GM21423 (cell line): ENCODE measurements at regions not wholly inside any gene's neighbourhood (a gene's known extent, or its start where the extent isn't known, plus 50 kb on each side); places are given as distances from the start of the nearest gene placed in this dataset.

Source experiments
- ATAC-seq: cut with Tn5 transposase; IDR thresholded peaks from one replicate; pipeline ENCODE4 v1.9.1; 2021; ENCODE audit warnings: mild to moderate bottlenecking, moderate library complexity; ENCODE audit not compliant: unreplicated experiment

DNA sequence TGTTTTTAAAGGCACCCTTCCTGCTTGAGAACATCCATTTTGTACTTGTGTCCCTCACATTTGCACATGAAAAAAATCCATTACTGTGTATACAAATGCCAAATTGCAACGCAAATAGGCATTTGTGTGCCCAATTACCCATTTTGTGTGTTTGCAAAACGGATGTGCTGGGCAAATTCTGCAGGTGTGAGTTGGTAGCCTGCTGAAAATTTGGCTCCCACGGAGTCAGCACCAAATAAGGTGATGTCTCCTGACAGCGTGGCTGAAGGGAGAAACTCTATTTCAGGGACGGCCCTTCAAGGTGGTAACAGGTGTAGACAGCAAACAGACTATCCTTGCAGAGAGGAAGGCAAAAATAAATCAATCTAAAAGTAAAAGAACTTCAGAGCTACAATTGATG lies 661.1 kb downstream of the BCL11A start:
- ATAC-seq, result no peak

DNA sequence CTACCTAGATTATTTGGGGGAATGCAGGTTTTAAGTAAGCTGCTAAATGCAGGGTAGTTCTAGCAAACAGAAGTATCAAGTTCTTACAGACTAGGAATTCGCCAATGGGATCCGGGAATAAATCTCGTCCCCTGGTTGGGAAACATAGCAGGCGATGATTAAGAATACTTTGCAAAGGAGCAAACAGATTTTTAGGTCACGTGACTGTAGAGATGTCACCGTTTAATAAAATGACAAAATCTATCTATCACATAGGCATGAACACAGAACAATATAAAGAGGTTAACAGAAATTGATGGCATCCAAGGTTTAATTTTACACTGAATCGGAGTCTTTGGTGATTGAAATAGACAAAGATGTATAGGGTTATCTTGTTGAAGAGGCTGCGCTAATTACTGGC lies 664.1 kb downstream of the BCL11A start:
- no peak for ATAC-seq

DNA sequence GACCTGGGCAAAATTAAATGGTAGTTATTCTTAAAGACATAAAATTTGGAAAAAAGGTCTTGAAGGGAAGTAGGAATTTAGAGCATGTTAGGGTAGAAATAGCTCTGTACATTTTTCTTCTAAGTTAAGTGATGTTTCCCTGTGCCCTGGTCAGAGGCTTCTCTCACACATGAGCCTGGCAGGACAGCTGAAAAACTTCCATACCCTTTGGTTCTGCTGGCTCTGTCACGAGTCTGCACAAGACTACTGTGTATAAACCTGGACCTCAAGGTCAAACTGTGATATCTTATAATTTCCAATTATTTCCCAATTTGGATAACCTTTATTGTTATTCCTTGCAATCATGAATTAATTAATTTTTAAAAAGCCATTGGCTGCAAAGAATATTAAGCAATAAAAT lies 664.7 kb downstream of the BCL11A start:
- ATAC-seq, result no peak

DNA sequence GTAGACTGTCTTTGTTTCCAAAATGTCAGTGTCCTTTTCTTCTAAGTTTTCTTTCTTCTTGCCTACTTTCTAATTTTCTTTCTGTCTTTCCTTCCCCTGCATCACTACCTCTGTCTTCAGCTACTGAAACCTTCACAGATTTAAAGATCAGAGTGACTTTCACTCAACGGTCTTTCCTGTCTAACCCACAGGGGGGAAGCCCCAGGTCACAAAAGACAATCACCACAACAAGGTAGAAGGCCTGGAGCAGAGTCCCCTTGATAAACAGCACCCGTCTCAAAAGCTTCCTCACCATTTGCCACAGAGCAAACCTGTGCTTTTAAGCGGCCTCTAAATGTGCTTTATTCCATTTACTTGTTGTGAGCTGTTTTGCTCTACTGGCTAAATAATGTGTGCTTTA lies 665.4 kb downstream of the BCL11A start:
- ATAC-seq, result peak; percentile 99

DNA sequence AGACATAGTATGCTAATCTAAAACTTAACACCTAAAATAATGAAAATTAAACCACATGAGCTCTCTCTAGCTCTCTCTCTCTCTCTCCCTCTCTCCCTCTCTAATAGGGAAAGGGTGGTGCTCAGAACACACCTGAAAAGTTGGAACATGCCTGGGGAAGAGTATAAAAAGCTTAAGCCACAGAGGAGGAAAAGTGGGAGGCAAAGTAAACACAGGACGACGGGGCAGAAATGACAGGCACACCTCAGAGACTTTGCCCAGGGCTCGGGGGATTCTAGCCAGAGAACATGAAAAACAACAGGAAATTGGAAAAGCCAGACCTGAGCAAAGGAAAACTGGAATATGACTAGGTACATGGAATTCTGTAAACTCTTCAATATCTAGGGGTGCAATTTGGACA lies 666.1 kb downstream of the BCL11A start:
- no peak for ATAC-seq

DNA sequence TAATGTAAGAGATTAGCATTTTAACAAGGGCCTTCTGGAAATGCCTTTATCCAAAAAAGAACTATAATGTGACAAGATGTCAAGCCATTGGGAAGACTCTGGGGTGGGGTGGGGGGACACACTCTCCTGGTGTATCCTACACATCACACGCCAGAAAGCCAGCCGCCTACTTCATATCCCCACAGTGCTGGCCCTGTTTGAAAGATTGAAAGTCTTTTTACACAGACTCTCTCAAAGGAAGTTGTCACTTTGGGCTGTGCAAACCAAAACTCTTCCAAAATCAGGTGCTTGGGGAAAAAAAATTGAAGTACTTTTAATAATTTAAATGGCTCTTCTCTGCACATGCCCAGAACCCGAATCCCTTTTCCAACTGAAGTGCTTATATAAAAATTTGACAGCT lies 666.7 kb downstream of the BCL11A start:
- ATAC-seq, result no peak

DNA sequence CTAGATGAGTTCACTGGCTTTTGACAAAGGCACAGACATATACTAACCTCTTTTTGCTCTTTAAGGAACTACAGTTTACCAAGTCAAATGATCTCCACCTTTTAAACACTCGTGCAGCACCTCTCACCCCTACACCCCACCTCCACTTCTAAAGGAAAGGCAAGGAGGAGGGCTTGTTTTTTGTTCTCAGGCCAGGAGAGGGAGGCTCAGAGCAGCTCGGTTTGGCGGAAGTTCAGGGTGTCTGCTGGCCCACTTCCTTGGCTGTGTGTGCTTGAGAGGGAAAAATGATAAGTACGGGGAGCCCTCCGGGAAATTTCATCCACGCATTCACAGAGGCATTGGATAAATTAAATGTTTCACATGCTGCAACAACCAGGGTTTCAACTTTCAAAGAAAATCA lies 667.9 kb downstream of the BCL11A start:
- ATAC-seq, result no peak

DNA sequence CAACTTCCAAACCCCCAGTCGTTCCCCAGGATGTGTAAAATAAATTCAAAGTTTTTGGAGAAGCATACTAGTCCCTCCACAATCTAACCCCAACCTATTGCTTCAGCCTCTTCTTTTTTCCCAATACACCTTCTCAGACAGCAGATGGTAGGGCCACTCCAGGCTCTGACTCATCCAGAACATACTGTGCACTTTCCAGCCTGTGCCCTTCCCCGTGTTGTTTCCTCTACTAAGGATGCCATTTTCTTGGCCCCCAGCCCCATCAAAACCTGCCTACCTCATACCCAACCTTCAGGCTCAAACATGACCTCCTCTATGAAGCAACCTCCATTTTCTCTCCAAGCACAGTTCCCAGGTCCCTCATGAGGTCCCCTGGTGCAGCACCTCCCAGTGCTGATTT lies 669.3 kb downstream of the BCL11A start:
- ATAC-seq, result no peak

DNA sequence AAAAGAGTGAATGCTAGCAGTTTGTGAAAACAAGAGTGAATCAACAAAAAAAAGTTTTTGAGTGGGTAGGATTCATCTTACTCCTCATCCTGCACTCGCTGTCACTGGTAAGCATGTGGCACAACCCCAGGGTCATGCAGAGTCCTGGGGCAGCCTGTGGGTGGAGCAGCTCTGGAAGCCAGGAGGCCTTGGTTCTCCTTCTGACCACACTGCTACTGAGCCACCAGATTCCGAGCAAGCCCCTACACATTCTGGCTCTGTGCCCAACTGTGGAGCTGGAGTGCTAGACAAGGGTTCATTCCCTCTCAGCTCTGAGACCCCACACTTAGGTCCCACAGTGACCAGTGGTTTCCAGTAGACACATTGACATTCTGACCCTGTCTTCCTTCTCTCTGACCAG lies 670.6 kb downstream of the BCL11A start:
- ATAC-seq, result no peak

DNA sequence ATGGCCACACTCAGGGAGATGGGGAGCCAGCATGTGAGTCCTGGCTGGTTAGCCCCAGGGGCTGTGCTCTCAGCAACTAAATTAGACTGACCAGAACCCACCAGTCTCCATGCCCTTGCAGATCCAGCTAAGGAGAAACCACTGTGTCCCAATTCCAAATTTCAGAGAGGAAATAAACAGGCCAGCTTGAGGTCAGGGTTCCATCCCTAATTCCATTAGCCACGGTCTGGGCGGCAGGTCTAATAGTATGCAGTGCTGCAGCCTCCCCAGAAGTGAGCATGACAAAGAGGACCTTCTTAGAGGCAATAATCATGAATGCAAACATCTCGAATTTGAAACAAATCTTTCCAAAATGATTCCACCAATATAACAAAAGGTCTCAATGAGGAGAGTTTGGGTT lies 671.2 kb downstream of the BCL11A start:
- no peak for ATAC-seq

DNA sequence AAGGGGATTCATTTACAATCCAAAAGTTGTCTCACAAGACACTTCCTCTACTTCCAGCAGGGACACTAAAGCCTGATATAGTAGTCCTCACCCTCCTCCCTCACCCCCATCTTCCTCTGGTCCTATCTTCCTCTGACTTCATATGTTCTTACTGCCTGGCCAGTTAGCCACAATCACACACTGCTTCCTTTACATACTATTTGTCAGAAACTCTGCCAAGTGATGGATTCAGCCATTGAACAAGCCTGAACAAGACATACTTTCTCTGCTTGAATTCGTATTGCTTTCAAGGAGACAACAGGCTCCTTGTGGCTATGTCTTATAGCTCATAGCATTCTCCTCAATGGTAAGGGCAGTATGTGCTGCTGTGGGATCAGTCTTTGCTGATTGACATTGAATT lies 672.2 kb downstream of the BCL11A start:
- no peak for ATAC-seq

DNA sequence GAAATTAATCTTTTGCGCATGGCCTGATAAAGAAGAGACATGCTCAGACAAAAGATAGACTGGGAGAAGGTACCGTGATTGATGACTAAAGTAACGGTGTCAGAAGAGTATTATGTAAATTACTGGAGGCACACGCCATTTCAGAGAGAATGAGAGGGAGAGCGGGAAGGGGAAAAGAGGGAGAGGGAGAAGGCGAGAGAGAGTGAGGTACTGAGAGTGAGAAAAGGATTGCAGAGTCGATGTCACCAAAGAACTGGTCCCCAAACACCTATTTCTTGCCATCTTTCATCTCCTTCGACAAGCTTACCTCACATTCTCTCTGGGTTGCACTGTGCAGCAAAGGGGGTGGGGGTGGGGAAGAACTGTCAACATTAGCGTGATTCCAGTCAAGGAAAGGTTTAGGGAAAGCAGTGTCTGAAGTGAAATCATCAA lies 673.7 kb downstream of the BCL11A start:
- no peak for ATAC-seq

DNA sequence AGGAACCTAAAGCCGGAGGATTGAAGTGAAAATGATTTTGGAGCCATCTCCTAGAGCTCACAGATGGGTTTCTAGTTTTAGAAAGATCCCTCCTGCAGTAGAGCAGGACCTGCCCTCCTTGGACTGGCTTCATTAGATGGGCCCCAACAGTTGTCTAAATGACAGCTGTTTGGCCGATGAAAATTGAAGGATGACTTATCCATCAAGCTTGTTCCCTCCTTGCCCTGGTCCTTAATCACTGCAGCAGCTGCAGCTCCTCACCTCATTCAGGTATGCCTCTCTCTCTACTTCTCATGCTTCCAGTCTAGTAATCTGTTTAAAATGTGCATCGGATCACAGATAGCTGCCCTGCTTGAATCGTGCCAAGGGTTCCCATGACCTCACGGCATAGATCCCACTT lies 677.6 kb downstream of the BCL11A start:
- ATAC-seq, result no peak

DNA sequence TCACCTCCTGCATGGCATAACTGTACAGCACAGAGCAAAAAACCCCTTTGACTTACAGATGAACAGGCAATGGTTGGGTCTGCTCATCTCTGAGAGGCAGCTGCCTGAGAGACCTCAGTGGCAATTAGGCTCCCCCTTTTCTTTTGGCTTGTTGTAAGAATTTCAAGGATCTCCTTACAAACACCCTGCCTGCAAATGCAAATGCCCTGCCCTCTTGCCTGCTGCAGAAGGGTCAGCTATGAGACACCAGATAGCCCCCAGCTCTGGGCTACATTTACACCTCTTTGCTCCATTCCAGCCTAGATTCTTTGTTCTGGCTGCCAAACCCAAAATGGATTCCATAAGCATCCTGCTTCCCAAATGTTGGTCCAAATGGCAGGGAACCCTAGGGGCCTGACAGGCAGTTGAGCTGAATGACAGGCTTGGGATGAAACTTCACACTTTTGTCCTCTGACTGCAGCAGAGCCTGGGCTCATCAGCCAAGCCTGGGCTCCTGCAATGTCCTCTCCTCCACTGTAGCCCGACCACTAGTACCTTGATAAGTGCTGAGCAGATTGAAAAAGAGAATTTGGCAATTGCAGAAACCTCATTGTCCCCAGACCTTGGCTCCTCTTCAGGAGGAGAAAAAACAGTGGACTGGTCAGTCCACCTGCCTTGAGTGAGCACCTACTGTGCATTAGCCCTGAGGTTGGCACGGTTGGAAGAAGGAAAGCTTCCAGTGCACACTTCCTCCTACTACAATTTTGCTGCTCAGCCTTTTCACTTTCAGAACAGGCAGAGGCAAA lies 678.3 kb downstream of the BCL11A start:
- no peak for ATAC-seq

DNA sequence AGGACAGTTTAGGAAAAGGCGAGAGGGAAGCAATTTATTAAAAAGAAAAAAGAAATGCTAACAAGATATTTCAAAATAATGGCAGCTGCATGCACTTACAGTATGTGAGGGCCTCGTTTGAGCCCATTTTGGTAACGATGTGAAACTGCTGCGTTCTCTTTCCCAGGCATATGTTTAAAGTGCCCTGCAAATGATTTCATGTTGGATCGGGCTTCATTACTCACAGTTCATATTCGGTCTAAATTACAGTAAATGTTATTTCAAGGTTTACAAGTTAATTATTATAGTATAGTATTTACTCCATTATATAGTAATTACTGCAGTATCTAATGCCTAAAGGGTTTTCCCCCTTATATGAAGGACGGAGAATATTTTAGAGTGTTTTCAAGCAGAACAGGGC lies 679.1 kb downstream of the BCL11A start:
- ATAC-seq, result no peak

DNA sequence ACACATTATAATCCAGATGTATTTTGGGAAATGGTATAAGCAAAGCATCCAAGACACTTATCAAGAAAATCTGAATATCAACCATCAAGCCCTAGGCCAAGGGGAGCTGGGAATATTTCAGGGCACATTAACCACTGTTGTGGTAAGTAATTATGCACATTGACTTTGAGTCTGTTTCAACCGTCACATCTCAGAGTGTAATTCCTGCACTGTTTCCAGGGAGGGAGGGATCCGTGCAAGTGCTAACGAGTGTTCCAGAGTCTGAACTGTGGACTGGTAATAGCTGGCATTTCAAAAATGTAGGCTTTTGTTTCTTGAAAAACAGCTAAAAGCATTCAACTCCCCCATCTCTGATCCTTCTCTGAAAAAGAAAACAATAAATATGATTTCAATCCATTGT lies 681.6 kb downstream of the BCL11A start:
- ATAC-seq, result no peak

DNA sequence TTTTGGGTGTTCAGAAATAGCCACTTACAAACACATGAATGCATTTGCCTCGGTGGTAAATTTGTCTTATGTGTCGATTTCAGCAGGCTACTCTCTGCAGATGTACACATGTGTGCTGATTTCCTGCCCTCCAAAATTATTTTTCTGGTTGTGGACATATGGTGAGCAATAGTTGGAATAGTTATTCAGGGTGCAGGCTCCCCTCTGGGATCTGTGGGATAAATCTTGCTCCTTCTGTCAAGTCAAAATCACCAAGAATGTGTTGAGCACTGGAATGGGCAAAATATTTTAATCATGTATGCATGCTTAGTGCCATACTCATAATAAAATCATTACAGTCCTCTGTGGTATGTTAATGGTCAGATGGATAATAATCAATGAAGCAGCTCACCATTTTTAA lies 684.5 kb downstream of the BCL11A start:
- ATAC-seq, result no peak

DNA sequence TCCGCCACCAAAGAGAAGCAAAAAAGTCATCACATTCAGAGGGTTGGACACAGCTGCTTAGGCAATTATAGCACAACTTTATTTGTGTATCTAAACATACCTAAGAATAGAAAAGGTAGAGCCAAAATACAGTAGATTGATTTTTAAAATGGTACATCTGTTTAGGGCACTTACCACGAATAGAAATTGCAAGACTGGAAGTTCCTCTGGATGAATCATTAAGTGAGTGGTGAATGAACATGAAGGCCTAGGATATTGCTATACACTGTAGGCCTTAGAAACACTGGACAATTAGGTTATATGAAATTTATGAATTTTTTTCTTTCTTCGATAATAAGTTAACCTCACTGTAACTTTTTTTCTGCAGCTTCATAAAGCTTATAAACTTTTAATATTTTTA lies 687.0 kb downstream of the BCL11A start:
- ATAC-seq, result no peak

DNA sequence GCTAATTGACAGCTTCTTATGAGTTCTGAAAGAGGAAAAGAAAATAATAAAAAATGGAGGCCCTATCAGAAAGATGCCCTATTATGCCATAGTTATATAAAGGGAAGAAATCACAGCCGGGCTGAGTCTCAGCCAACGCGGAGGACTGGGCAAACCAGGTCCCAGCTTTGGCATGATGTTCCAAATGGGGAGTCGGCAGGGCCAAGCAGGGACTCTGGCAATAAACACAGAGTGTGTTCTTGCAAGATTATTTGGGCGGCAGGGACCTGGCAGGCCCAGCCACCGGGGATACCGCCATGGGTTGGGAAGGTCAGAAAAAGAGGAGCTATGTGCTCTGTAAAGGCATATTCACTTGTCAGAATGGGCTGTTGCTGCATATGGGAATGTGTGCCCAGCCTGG lies 694.9 kb downstream of the BCL11A start:
- ATAC-seq, result no peak

DNA sequence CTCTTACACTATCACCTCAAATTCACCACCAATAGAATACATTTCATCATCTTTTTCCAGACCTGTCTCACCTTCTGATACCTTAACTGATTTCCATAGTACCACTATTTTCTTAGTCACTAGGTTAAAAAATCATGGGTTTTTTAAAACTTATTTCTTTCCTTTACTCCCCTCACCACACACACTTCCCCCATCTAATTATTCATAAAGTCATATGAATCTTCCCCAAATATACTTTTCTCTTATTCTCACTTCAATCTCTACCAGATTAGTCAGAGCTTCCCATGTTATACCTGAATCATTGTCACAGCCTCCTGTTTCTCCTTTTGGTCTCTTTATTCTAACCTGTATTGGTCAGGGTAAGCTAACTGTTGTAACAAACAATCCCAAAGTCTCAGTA lies 696.3 kb downstream of the BCL11A start:
- ATAC-seq, result no peak

DNA sequence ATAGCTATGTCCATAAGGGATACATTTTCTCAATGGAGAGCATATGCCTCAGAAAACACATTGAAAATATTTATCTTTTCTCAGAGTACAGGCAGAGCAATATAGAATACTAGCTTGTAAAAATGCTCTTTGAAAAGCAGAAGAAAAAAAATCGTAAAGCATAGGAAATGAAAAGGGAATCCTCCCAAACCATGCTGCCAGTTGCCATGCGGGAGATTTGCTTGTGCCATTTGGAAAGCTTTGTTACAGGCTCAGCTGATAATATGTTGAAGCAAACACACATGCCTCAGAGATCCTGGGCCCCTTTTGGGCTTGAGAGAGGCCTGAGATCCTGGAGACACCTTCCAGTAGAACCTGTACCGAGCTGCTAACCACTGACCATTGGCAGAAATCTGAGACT lies 697.1 kb downstream of the BCL11A start:
- ATAC-seq, result no peak

DNA sequence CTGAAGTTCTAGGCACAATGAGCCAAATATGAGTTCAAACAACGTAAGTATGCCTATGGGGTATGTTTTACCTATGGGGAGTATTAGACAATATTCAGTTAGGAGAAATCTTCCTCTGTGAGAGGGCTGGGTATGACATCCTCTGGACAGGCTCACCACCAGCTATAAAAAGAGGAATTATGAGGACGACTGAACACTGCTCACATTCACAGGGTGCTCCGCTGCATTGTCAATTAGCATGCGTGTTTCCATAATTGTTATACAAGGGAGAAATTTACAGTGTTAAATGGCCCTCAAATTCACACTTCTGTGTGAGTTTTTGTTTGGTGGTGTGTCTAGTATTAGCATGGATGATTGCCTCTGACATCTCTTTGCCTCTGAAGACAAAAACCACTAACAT lies 700.4 kb downstream of the BCL11A start:
- ATAC-seq, result no peak

DNA sequence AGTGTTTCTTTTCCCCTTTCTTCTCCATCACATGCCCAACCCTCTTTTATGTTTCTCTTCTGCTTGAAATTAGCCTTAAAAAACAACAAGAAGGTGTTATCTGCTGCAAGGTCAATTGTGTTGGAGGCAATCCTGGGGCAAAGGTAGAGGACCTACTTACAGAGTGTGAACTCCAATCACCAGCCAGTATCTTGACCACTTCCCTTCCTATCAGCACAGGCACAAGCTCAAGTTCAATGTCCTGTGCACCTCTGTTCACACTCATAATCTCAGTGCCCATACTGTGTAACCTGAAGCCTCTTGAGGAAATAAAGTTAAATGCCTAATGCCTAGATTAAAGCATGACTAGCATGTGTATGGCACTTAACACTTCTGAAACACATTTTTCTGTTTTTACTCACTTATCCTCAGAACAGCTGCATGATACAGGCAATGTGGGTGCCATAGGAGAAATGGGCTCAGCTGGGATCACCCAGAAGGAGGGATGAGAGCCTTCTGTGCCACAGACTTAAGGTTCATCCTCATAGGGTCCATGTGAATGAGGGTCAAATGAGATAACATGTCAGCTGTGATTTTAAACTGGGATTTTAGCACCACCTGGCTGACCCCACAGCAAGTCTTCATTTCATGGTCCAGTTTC lies 701.5 kb downstream of the BCL11A start:
- no peak for ATAC-seq
